Mesendoderm (in vitro differentiated cells): ENCODE measurements at regions not wholly inside any gene's neighbourhood (a gene's known extent, or its start where the extent isn't known, plus 50 kb on each side); places are given as distances from the start of the nearest gene placed in this dataset.
A peak's percentile ranks its signal among the peaks of the same experiment; 100 is the strongest.

Experiments
- DNase-seq: peaks from one replicate; pipeline ENCODE4 v3.0.0; 2013
- H2AK5ac ChIP-seq: 2 replicates; pipeline ENCODE4 v1.6.1; 2013; ENCODE audit warnings: low read length, inconsistent platforms
- H2BK120ac ChIP-seq: 2 replicates; pipeline ENCODE4 v1.6.1; 2013; ENCODE audit warnings: low read depth, mild to moderate bottlenecking, low read length, moderate library complexity, mixed read lengths
- H2BK15ac ChIP-seq: replicated peaks from 2 replicates; pipeline ENCODE4 v1.6.1; 2013; ENCODE audit warnings: low read depth, mild to moderate bottlenecking, moderate library complexity
- H2BK5ac ChIP-seq: 2 replicates; pipeline ENCODE4 v1.6.1; 2013; ENCODE audit warnings: low read length, inconsistent platforms
- H3K18ac ChIP-seq: 2 replicates; pipeline ENCODE4 v1.6.1; 2013; ENCODE audit warnings: mild to moderate bottlenecking, low read length, mixed read lengths
- H3K23ac ChIP-seq: one replicate; pipeline ENCODE4 v1.6.1; 2013; ENCODE audit warnings: low read length
- H3K27ac ChIP-seq: 2 replicates; pipeline ENCODE4 v1.5.1; 2013; ENCODE audit warnings: low read depth, mild to moderate bottlenecking, inconsistent platforms, low read length, moderate library complexity
- H3K27me3 ChIP-seq: 2 replicates; pipeline ENCODE4 v1.6.1; 2013; ENCODE audit warnings: low read length, control low read depth, mild to moderate bottlenecking, inconsistent platforms; ENCODE audit not compliant: insufficient read depth, poor library complexity
- H3K36me3 ChIP-seq: 2 replicates; pipeline ENCODE4 v1.6.1; 2013; ENCODE audit warnings: low read length, inconsistent platforms; ENCODE audit not compliant: control insufficient read depth, insufficient read depth
- H3K4ac ChIP-seq: one replicate; pipeline ENCODE4 v1.6.1; 2013; ENCODE audit warnings: low read depth, mild to moderate bottlenecking, low read length, moderate library complexity
- H3K4me1 ChIP-seq: 2 replicates; pipeline ENCODE4 v1.6.1; 2013; ENCODE audit warnings: low read depth, low read length, inconsistent platforms; ENCODE audit not compliant: control insufficient read depth
- H3K4me2 ChIP-seq: 2 replicates; pipeline ENCODE4 v1.6.1; 2013; ENCODE audit warnings: low read length
- H3K4me3 ChIP-seq: 2 replicates; pipeline ENCODE4 v1.5.1; 2013; ENCODE audit warnings: mild to moderate bottlenecking, low read length
- H3K56ac ChIP-seq: one replicate; pipeline ENCODE4 v1.6.1; 2013; ENCODE audit warnings: low read length
- H3K79me1 ChIP-seq: 2 replicates; pipeline ENCODE4 v1.6.1; 2013; ENCODE audit warnings: low read length, inconsistent platforms
- H3K79me2 ChIP-seq: 2 replicates; pipeline ENCODE4 v1.6.1; 2013; ENCODE audit warnings: mild to moderate bottlenecking, low read length; ENCODE audit not compliant: control insufficient read depth, insufficient read depth
- H3K9ac ChIP-seq: 2 replicates; pipeline ENCODE4 v1.6.1; 2013; ENCODE audit warnings: low read length, inconsistent platforms
- H4K5ac ChIP-seq: one replicate; pipeline ENCODE4 v1.6.1; 2013; ENCODE audit warnings: low read length
- H4K8ac ChIP-seq: one replicate; pipeline ENCODE4 v1.6.1; 2013; ENCODE audit warnings: low read depth, mild to moderate bottlenecking, control low read depth, low read length, moderate library complexity
- WGBS: extraction: QIAGEN DNeasy Blood & Tissue Kit; methylation state at CpG from one replicate; pipeline ENCODE4 v1.1.7; 2013; ENCODE audit warnings: low lambda C conversion rate, missing lambda C conversion rate; ENCODE audit not compliant: insufficient coverage; ENCODE audit errors: extremely low coverage; 5-methylcytosine and 5-hydroxymethylcytosine counted together

GRCh38 chr6:71373943-71374342 lies 85.3 kb downstream of the OGFRL1 start:
- Histone ChIP-seq H3K4me2 (no peak overlapping the region), H2AK5ac (no peak overlapping the region), H2BK15ac (no peak overlapping the region), H3K4ac (no peak overlapping the region), H3K79me2 (no peaks in the 10 kb centered on the region), H4K8ac (no peak overlapping the region), H2BK120ac (no peak overlapping the region), H3K4me3 (no peak overlapping the region), H3K27ac (no peak overlapping the region), H3K27me3 (no peaks in the 10 kb centered on the region), H3K18ac (no peak overlapping the region), H3K9ac (no peak overlapping the region), H3K56ac (no peak overlapping the region), H3K79me1 (no peaks in the 10 kb centered on the region), H4K5ac (no peak overlapping the region), H2BK5ac (no peak overlapping the region), H3K23ac (no peak overlapping the region), H3K36me3 (no peaks in the 10 kb centered on the region), H3K4me1 (no peaks in the 10 kb centered on the region)
- no CpG with 5 or more reads among the region's 1 CpG for WGBS
- no peak for DNase-seq

GRCh38 chr6:71375676-71376075 lies 87.1 kb downstream of the OGFRL1 start:
- Histone ChIP-seq H3K79me1 (no peaks in the 10 kb centered on the region), H3K9ac (no peak overlapping the region), H4K8ac (no peak overlapping the region), H2BK5ac (no peak overlapping the region), H3K4me2 (no peak overlapping the region), H3K27ac (no peak overlapping the region), H3K56ac (no peak overlapping the region), H3K4ac (no peak overlapping the region), H3K18ac (no peak overlapping the region), H3K79me2 (no peaks in the 10 kb centered on the region), H2BK120ac (no peak overlapping the region), H3K27me3 (no peaks in the 10 kb centered on the region), H2BK15ac (no peak overlapping the region), H3K4me1 (no peaks in the 10 kb centered on the region), H3K4me3 (no peak overlapping the region), H3K36me3 (no peaks in the 10 kb centered on the region), H4K5ac (no peak overlapping the region), H2AK5ac (no peak overlapping the region), H3K23ac (no peak overlapping the region)
- no peak for DNase-seq
- WGBS = no CpG with 5 or more reads among the region's 1 CpG

- Histone ChIP-seq H3K79me2 (no peaks in the 10 kb centered on the region), H3K18ac (no peak overlapping the region), H3K4me3 (no peak overlapping the region), H3K9ac (no peak overlapping the region), H2AK5ac (no peak overlapping the region), H3K27me3 (no peaks in the 10 kb centered on the region), H4K8ac (no peak overlapping the region), H2BK15ac (no peak overlapping the region), H3K79me1 (no peaks in the 10 kb centered on the region), H3K23ac (no peak overlapping the region), H3K4ac (no peak overlapping the region), H3K36me3 (no peaks in the 10 kb centered on the region), H3K4me1 (no peaks in the 10 kb centered on the region), H2BK120ac (no peak overlapping the region), H3K27ac (no peak overlapping the region), H4K5ac (no peak overlapping the region), H2BK5ac (no peak overlapping the region), H3K4me2 (no peak overlapping the region), H3K56ac (no peak overlapping the region)
- DNase-seq = no peak
- no CpG with 5 or more reads among the region's 2 CpGs for WGBS
These were observed 88.2 kb downstream of the OGFRL1 start for GRCh38 chr6:71376830-71377229.

GRCh38 chr6:71383476-71383875 lies 94.9 kb downstream of the OGFRL1 start:
- no peak overlapping the region for H3K27ac ChIP-seq
- H3K18ac ChIP-seq = no peak overlapping the region
- H3K4me1 ChIP-seq = peaks cover 2% of the 10 kb centered on the region
- no peaks in the 10 kb centered on the region for H3K27me3 ChIP-seq
- no peak overlapping the region for H3K56ac ChIP-seq
- no peak for DNase-seq
- no peak overlapping the region for H4K8ac ChIP-seq
- H2AK5ac ChIP-seq = no peak overlapping the region
- H3K79me2 ChIP-seq = no peaks in the 10 kb centered on the region
- no peaks in the 10 kb centered on the region for H3K36me3 ChIP-seq
- H3K4me2 ChIP-seq = no peak overlapping the region
- no CpG with 5 or more reads among the region's 4 CpGs for WGBS
- H3K4me3 ChIP-seq = no peak overlapping the region
- H3K79me1 ChIP-seq = no peaks in the 10 kb centered on the region
- H2BK5ac ChIP-seq = no peak overlapping the region
- no peak overlapping the region for H2BK15ac ChIP-seq
- H3K9ac ChIP-seq = no peak overlapping the region
- no peak overlapping the region for H2BK120ac ChIP-seq
- no peak overlapping the region for H3K4ac ChIP-seq
- no peak overlapping the region for H3K23ac ChIP-seq
- H4K5ac ChIP-seq = no peak overlapping the region

- no peak overlapping the region for H2AK5ac ChIP-seq
- no peak overlapping the region for H4K8ac ChIP-seq
- H3K36me3 ChIP-seq = no peaks in the 10 kb centered on the region
- H3K4me3 ChIP-seq = no peak overlapping the region
- H2BK5ac ChIP-seq = no peak overlapping the region
- H3K4me2 ChIP-seq = no peak overlapping the region
- no peaks in the 10 kb centered on the region for H3K79me2 ChIP-seq
- DNase-seq = peak; percentile 42
- no peak overlapping the region for H3K23ac ChIP-seq
- no peak overlapping the region for H3K9ac ChIP-seq
- H3K4me1 ChIP-seq = peaks cover 2% of the 10 kb centered on the region
- no peaks in the 10 kb centered on the region for H3K79me1 ChIP-seq
- no peak overlapping the region for H3K4ac ChIP-seq
- no peak overlapping the region for H2BK120ac ChIP-seq
- H3K56ac ChIP-seq = no peak overlapping the region
- no peak overlapping the region for H2BK15ac ChIP-seq
- no peak overlapping the region for H3K18ac ChIP-seq
- H3K27ac ChIP-seq = no peak overlapping the region
- no peak overlapping the region for H4K5ac ChIP-seq
- H3K27me3 ChIP-seq = no peaks in the 10 kb centered on the region
- no CpG with 5 or more reads among the region's 5 CpGs for WGBS
These were observed 95.4 kb downstream of the OGFRL1 start for GRCh38 chr6:71383901-71384489.

- no peak overlapping the region for H3K27ac ChIP-seq
- H4K5ac ChIP-seq = no peak overlapping the region
- no peak overlapping the region for H3K4ac ChIP-seq
- H4K8ac ChIP-seq = no peak overlapping the region
- no peak overlapping the region for H3K9ac ChIP-seq
- WGBS = no CpG with 5 or more reads among the region's 1 CpG
- H3K4me3 ChIP-seq = no peak overlapping the region
- H3K4me2 ChIP-seq = no peak overlapping the region
- H3K4me1 ChIP-seq = peaks cover 2% of the 10 kb centered on the region
- no peak overlapping the region for H3K56ac ChIP-seq
- H2AK5ac ChIP-seq = no peak overlapping the region
- DNase-seq = no peak
- no peak overlapping the region for H3K18ac ChIP-seq
- no peak overlapping the region for H2BK15ac ChIP-seq
- no peaks in the 10 kb centered on the region for H3K79me1 ChIP-seq
- H3K23ac ChIP-seq = no peak overlapping the region
- H3K36me3 ChIP-seq = no peaks in the 10 kb centered on the region
- H3K27me3 ChIP-seq = no peaks in the 10 kb centered on the region
- no peaks in the 10 kb centered on the region for H3K79me2 ChIP-seq
- no peak overlapping the region for H2BK5ac ChIP-seq
- H2BK120ac ChIP-seq = no peak overlapping the region
These were observed 96.7 kb downstream of the OGFRL1 start for GRCh38 chr6:71385111-71385822.
